ENCODE measurements at regions not wholly inside any gene's neighbourhood (a gene's known extent, or its start where the extent isn't known, plus 50 kb on each side); places are given as distances from the start of the nearest gene placed in this dataset.

- BruUV-seq (replicated peaks) = no TSS peak
- Histone ChIP-seq H3K79me2 (ENCODE audit: control insufficient read depth, insufficient read depth, low read length) (no peaks in the 10 kb centered on the region), H3K9me3 (replicated peaks; ENCODE audit: control insufficient read depth, insufficient read depth, low read length) (no peaks in the 10 kb centered on the region), H3K4me2 (ENCODE audit: control insufficient read depth, insufficient read depth) (no peak overlapping the region), H2AFZ (ENCODE audit: control insufficient read depth, low read depth, low read length) (no peak overlapping the region), H3K36me3 (ENCODE audit: control insufficient read depth in 2 of 2, insufficient read depth in 2 of 2, low read length in 1 of 2) (no peaks in the 10 kb centered on the region), H3K4me3 (no peak overlapping the region), H3K27me3 (replicated peaks in 1 of 2; ENCODE audit: control insufficient read depth in 2 of 2, insufficient read depth in 2 of 2, low read length in 1 of 2) (no peaks in the 10 kb centered on the region), H3K9ac (ENCODE audit: control insufficient read depth, insufficient read depth, low read length) (no peak overlapping the region), H3K4me1 (ENCODE audit: control insufficient read depth, insufficient read depth, low read length) (no peaks in the 10 kb centered on the region), H3K27ac (ENCODE audit: control insufficient read depth, insufficient read depth) (no peak overlapping the region), H4K20me1 (ENCODE audit: control insufficient read depth, insufficient read depth) (no peaks in the 10 kb centered on the region)
- CTCF ChIA-PET = no interaction called here
- in situ Hi-C loops (cut with MboI) = no loop called here
- ATAC-seq (no peak), DNase-seq (ENCODE audit: low read depth, low spot score) (no peak), FAIRE-seq (no peak)
- POLR2A ChIA-PET = no interaction called here
- SMC1A ChIA-PET (ENCODE audit: uncharacterized antibody, unreplicated experiment) = no interaction called here
- intact Hi-C loops (cut with micrococcal nuclease; ENCODE audit: unreplicated experiment) = no loop called here
- WGBS (ENCODE audit: insufficient coverage, insufficient replicate concordance, low lambda C conversion rate, missing lambda C conversion rate) = 0% methylated on average over 3 of the region's 3 CpGs
- RAD21 ChIA-PET (ENCODE audit: unreplicated experiment) = no interaction called here
- TF ChIP-seq USF2 (IDR thresholded peaks at IDR 0.05; ENCODE audit: borderline replicate concordance, low read depth, low read length) = no peak
- TF ChIP-seq ESRRA (IDR thresholded peaks at IDR 0.05; ENCODE audit: low read length) = no peak
- no peak for TF ChIP-seq USF1 (IDR thresholded peaks at IDR 0.05; ENCODE audit: borderline replicate concordance, extremely low read length, insufficient read depth, low read depth, low read length)
- TF ChIP-seq EED (IDR thresholded peaks at IDR 0.05; ENCODE audit: low read depth) = no peak
- TF ChIP-seq ZNF622 (IDR thresholded peaks at IDR 0.05) = no peak
- no peak for TF ChIP-seq RFX5 (IDR thresholded peaks at IDR 0.05; ENCODE audit: low read depth, low read length)
These were observed 1174.0 kb downstream of the RAPGEF2 start for GRCh38 chr4:160276785-160277325.

GRCh38 chr4:160283081-160283480, 1180.2 kb downstream of the RAPGEF2 start:
- Histone ChIP-seq H3K27me3 (replicated peaks in 1 of 2; ENCODE audit: control insufficient read depth in 2 of 2, insufficient read depth in 2 of 2, low read length in 1 of 2) (no peaks in the 10 kb centered on the region), H3K4me2 (ENCODE audit: control insufficient read depth, insufficient read depth) (no peak overlapping the region), H3K4me3 (no peak overlapping the region), H4K20me1 (ENCODE audit: control insufficient read depth, insufficient read depth) (no peaks in the 10 kb centered on the region), H2AFZ (ENCODE audit: control insufficient read depth, low read depth, low read length) (no peak overlapping the region), H3K36me3 (ENCODE audit: control insufficient read depth in 2 of 2, insufficient read depth in 2 of 2, low read length in 1 of 2) (no peaks in the 10 kb centered on the region), H3K9ac (ENCODE audit: control insufficient read depth, insufficient read depth, low read length) (no peak overlapping the region), H3K27ac (ENCODE audit: control insufficient read depth, insufficient read depth) (no peak overlapping the region), H3K4me1 (ENCODE audit: control insufficient read depth, insufficient read depth, low read length) (no peaks in the 10 kb centered on the region), H3K9me3 (replicated peaks; ENCODE audit: control insufficient read depth, insufficient read depth, low read length) (no peaks in the 10 kb centered on the region), H3K79me2 (ENCODE audit: control insufficient read depth, insufficient read depth, low read length) (no peaks in the 10 kb centered on the region)
- ChIA-PET POLR2A (no interaction called here), RAD21 (ENCODE audit: unreplicated experiment) (no interaction called here), SMC1A (ENCODE audit: uncharacterized antibody, unreplicated experiment) (no interaction called here), CTCF (no interaction called here)
- no TSS peak for BruUV-seq (replicated peaks)
- 0% methylated on average over 1 of the region's 1 CpG for WGBS (ENCODE audit: insufficient coverage, insufficient replicate concordance, low lambda C conversion rate, missing lambda C conversion rate)
- ATAC-seq (no peak), FAIRE-seq (no peak), DNase-seq (ENCODE audit: low read depth, low spot score) (no peak)
- intact Hi-C loops (cut with micrococcal nuclease; ENCODE audit: unreplicated experiment) = no loop called here
- in situ Hi-C loops (cut with MboI) = no loop called here
- TF ChIP-seq SP1 (IDR thresholded peaks at IDR 0.05; ENCODE audit: low read depth, low read length) (no peak), NRF1 (conservative IDR thresholded peaks at IDR 0.05; ENCODE audit: low read depth, low read length) (no peak), NFYA (IDR thresholded peaks at IDR 0.05; ENCODE audit: borderline replicate concordance, low read depth, low read length) (no peak), RUNX3 (IDR thresholded peaks at IDR 0.05; ENCODE audit: low read length) (no peak), CREM (IDR thresholded peaks at IDR 0.05; ENCODE audit: low read depth) (no peak), POLR2A (IDR thresholded peaks at IDR 0.05; ENCODE audit: low read depth, low read length) (no peak), TCF12 (IDR thresholded peaks at IDR 0.05; ENCODE audit: low read depth, low read length) (no peak), ATF3 (IDR thresholded peaks at IDR 0.05; ENCODE audit: borderline replicate concordance, extremely low read depth, low read depth, low read length) (no peak), EP300 (IDR thresholded peaks at IDR 0.05; ENCODE audit: borderline replicate concordance in 1 of 2, control insufficient read depth in 1 of 2, low read depth in 2 of 2, low read length in 2 of 2) (no peak), SIX5 (IDR thresholded peaks at IDR 0.05; ENCODE audit: low read depth, low read length, severe bottlenecking) (no peak), MYB (IDR thresholded peaks at IDR 0.05; ENCODE audit: borderline replicate concordance, low read depth, low read length) (no peak), FOXK2 (IDR thresholded peaks at IDR 0.05) (no peak), CBFB (IDR thresholded peaks at IDR 0.05; ENCODE audit: low read depth) (no peak), SRF (IDR thresholded peaks at IDR 0.05; ENCODE audit: low read depth in 2 of 2, low read length in 2 of 2) (no peak)
